Neural cell (in vitro differentiated cells): ENCODE measurements at regions not wholly inside any gene's neighbourhood (a gene's known extent, or its start where the extent isn't known, plus 50 kb on each side); places are given as distances from the start of the nearest gene placed in this dataset.

Source experiments
- H2AFZ ChIP-seq: fragments of 200-600, 300-800 bp; sonication (generic), shearing (Covaris generic); 2 replicates; pipeline ENCODE4 v1.6.0; 2014; ENCODE audit warnings: low read depth, mild to moderate bottlenecking, antibody characterized with exemption, low read length, moderate library complexity
- H3F3A ChIP-seq: fragments of 200-600 bp; shearing (Covaris generic); 2 replicates; pipeline ENCODE4 v1.6.1; 2016; ENCODE audit warnings: mild to moderate bottlenecking, moderate library complexity, mixed read lengths, antibody characterized with exemption, low read length; ENCODE audit not compliant: insufficient read depth, poor library complexity, severe bottlenecking
- H3K27ac ChIP-seq: fragments of 200-600, 300-800 bp; sonication (generic), shearing (Covaris generic); 2 replicates; pipeline ENCODE4 v1.5.1; 2014; ENCODE audit warnings: mild to moderate bottlenecking, low read length, moderate library complexity
- H3K27me3 ChIP-seq: fragments of 300-800, 200-600 bp; sonication (generic), shearing (Covaris generic); 2 replicates; pipeline ENCODE4 v1.6.0; 2014; ENCODE audit warnings: mild to moderate bottlenecking, low read depth, low read length, moderate library complexity; ENCODE audit not compliant: insufficient read depth
- H3K36me3 ChIP-seq: fragments of 300-800, 200-600 bp; sonication (generic), shearing (Covaris generic); 2 replicates; pipeline ENCODE4 v1.5.1; 2014; ENCODE audit warnings: mild to moderate bottlenecking, antibody characterized with exemption, low read length, moderate library complexity; ENCODE audit not compliant: insufficient read depth
- H3K4me2 ChIP-seq: fragments of 300-800, 200-600 bp; sonication (generic), shearing (Covaris generic); 2 replicates; pipeline ENCODE4 v1.6.0; 2014; ENCODE audit warnings: mild to moderate bottlenecking, low read length
- H3K4me3 ChIP-seq: fragments of 300-800, 200-600 bp; sonication (generic), shearing (Covaris generic); 2 replicates; pipeline ENCODE4 v1.5.1; 2014; ENCODE audit warnings: mild to moderate bottlenecking, low read length, moderate library complexity
- H3K79me2 ChIP-seq: fragments of 200-600 bp; shearing (Covaris generic); replicated peaks from 2 replicates; pipeline ENCODE4 v1.6.0; 2014; ENCODE audit warnings: mild to moderate bottlenecking, low read length, moderate library complexity; ENCODE audit not compliant: insufficient read depth
- H3K9ac ChIP-seq: fragments of 300-800, 200-600 bp; sonication (generic), shearing (Covaris generic); 2 replicates; pipeline ENCODE4 v1.6.1; 2016; ENCODE audit warnings: mild to moderate bottlenecking, low read length, mixed read lengths
- H3K9me2 ChIP-seq: fragments of 200-600 bp; shearing (Covaris generic); 2 replicates; pipeline ENCODE4 v1.6.1; 2016; ENCODE audit warnings: mild to moderate bottlenecking, low read length, mixed read lengths; ENCODE audit not compliant: insufficient read depth
- H3K9me3 ChIP-seq: fragments of 200-600, 300-800 bp; sonication (generic), shearing (Covaris generic); 2 replicates; pipeline ENCODE4 v1.6.1; 2016; ENCODE audit warnings: mild to moderate bottlenecking, mixed run types, low read length, moderate library complexity, mixed read lengths
- H4K20me1 ChIP-seq: fragments of 200-600 bp; shearing (Covaris generic); 2 replicates; pipeline ENCODE4 v1.6.1; 2016; ENCODE audit warnings: mild to moderate bottlenecking, mixed run types; ENCODE audit not compliant: insufficient read depth
- CTCF ChIP-seq: fragments of 450-650 bp; IDR thresholded peaks from 2 replicates; pipeline ENCODE4 v1.5.1; 2014; ENCODE audit warnings: antibody characterized with exemption, mild to moderate bottlenecking, moderate library complexity; ENCODE audit not compliant: poor library complexity, severe bottlenecking
- EP300 ChIP-seq: fragments of 450-650 bp; conservative IDR thresholded peaks from 2 replicates; pipeline ENCODE4 v1.6.1; 2014; ENCODE audit warnings: antibody characterized with exemption, mild to moderate bottlenecking, moderate library complexity; ENCODE audit not compliant: poor library complexity, severe bottlenecking
- EZH2 ChIP-seq: fragments of 200-600, 300-800 bp; shearing (Covaris generic), sonication (generic); IDR thresholded peaks from 2 replicates; pipeline ENCODE4 v1.6.1; 2014; ENCODE audit warnings: antibody characterized with exemption, low read length, borderline replicate concordance, mild to moderate bottlenecking; ENCODE audit not compliant: insufficient read depth, poor library complexity, severe bottlenecking
- MXI1 ChIP-seq: fragments of 450-650 bp; conservative IDR thresholded peaks from 2 replicates; pipeline ENCODE4 v1.6.1; 2014; ENCODE audit warnings: antibody characterized with exemption, mild to moderate bottlenecking; ENCODE audit not compliant: poor library complexity, severe bottlenecking
- POLR2AphosphoS5 ChIP-seq: IDR thresholded peaks from 2 replicates; pipeline ENCODE4 v1.6.1; 2012
- RAD21 ChIP-seq: fragments of 450-650 bp; conservative IDR thresholded peaks from 2 replicates; pipeline ENCODE4 v1.6.1; 2014; ENCODE audit warnings: antibody characterized with exemption, mild to moderate bottlenecking, moderate library complexity
- REST ChIP-seq: IDR thresholded peaks from 2 replicates; pipeline ENCODE4 v1.6.1; 2012; ENCODE audit warnings: borderline replicate concordance
- SMC3 ChIP-seq: fragments of 450-650 bp; conservative IDR thresholded peaks from 2 replicates; pipeline ENCODE4 v1.6.1; 2014; ENCODE audit warnings: antibody characterized with exemption, mild to moderate bottlenecking, moderate library complexity; ENCODE audit not compliant: poor library complexity
- TAF1 ChIP-seq: IDR thresholded peaks from 2 replicates; pipeline ENCODE4 v1.6.1; 2012; ENCODE audit warnings: low read depth

- Histone ChIP-seq H3K4me2 (no peak overlapping the region), H3K27me3 (no peaks in the 10 kb centered on the region), H2AFZ (no peak overlapping the region), H3K4me3 (no peak overlapping the region), H3K9me3 (no peaks in the 10 kb centered on the region), H3K9me2 (no peaks in the 10 kb centered on the region), H4K20me1 (no peaks in the 10 kb centered on the region), H3K36me3 (no peaks in the 10 kb centered on the region), H3K27ac (no peak overlapping the region), H3F3A (no peaks in the 10 kb centered on the region), H3K9ac (no peak overlapping the region), H3K79me2 (no peaks in the 10 kb centered on the region)
- no peak for TF ChIP-seq EZH2
- TF ChIP-seq SMC3, result no peak
- no peak for TF ChIP-seq CTCF
- TF ChIP-seq RAD21, result no peak
- TF ChIP-seq MXI1, result no peak
- no peak for TF ChIP-seq REST
- no peak for TF ChIP-seq EP300
- no peak for TF ChIP-seq TAF1
- TF ChIP-seq POLR2AphosphoS5, result no peak
These were observed 386.0 kb downstream of the TLL1 start for GRCh38 chr4:166259081-166259480.

DNA sequence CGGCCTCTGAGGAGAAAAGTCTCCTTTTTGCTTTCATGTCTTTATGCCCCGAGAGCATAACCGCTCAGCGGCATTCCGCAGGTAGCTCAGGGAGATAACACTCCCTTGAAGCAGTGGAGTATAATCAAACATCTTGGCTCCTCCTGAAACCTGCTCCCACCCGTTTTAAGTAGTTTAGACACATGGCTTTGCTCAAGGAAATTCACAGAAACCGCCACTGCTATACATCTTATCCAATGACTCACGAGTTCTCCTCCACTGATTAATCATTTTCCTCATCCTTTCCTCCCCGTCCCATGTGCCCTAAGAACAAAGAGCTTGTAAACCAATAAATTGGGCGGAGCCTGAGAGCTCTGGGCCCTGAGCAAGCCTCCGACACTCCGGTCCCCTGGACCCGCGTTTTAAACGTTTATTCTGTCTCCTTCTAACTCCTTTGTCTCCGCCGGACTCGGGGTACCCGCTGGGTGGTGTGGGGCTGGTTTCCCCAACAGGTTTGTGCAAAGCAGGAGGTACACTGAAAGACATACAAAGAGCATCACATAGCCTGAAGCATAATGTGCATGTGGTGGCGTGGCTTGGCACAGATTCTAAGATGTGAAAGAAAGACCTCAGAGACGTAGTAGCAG is 401.2 kb downstream of the TLL1 start:
- no peaks in the 10 kb centered on the region for H3K79me2 ChIP-seq
- no peak overlapping the region for H2AFZ ChIP-seq
- no peaks in the 10 kb centered on the region for H3K36me3 ChIP-seq
- H4K20me1 ChIP-seq, result no peaks in the 10 kb centered on the region
- H3K9me3 ChIP-seq, result no peaks in the 10 kb centered on the region
- no peak overlapping the region for H3K9ac ChIP-seq
- H3K27me3 ChIP-seq, result no peaks in the 10 kb centered on the region
- H3K27ac ChIP-seq, result no peak overlapping the region
- H3K9me2 ChIP-seq, result no peaks in the 10 kb centered on the region
- no peaks in the 10 kb centered on the region for H3F3A ChIP-seq
- no peak for TF ChIP-seq MXI1
- TF ChIP-seq EZH2, result no peak
- TF ChIP-seq TAF1, result no peak
- TF ChIP-seq RAD21, result no peak
- no peak overlapping the region for H3K4me3 ChIP-seq
- no peak overlapping the region for H3K4me2 ChIP-seq
